A549 (cell line): ENCODE measurements at regions not wholly inside any gene's neighbourhood (a gene's known extent, or its start where the extent isn't known, plus 50 kb on each side); places are given as distances from the start of the nearest gene placed in this dataset.

Source experiments
- ATAC-seq, 2 experiments: fragments of 200-7000 bp in 1 of 2; fragments of >200 bp in 1 of 2; cut with Nextera tagmentation in 1 of 2; cut with Tn5 transposase in 1 of 2; 3 replicates each; pipeline versions ENCODE4 v1.8.0 to v1.9.1; 2018 to 2020; ENCODE audit warnings: mild to moderate bottlenecking in 1 of 2, moderate library complexity in 1 of 2
- CTCF ChIA-PET: fragments of 300-600 bp; sonication (Branson Sonifier 250); formaldehyde crosslinking; extraction: SDS; loops from one replicate; lab custom pipeline; 2021; ENCODE audit warnings: antibody characterized with exemption, inconsistent platforms; lab: Yijun Ruan, JAX
- POLR2A ChIA-PET: fragments of 350-600 bp; formaldehyde crosslinking; extraction: SDS; loops from one replicate; lab custom pipeline; 2021; ENCODE audit warnings: antibody characterized with exemption, inconsistent platforms; lab: Yijun Ruan, JAX
- DNase-seq, 2 experiments: peaks; one replicate each; pipeline versions ENCODE4 v3.0.0 to v3.0.0-alpha.2; 2011 to 2016; ENCODE audit warnings: low read depth in 1 of 2, low spot score in 1 of 2
- FAIRE-seq: peaks from 2 replicates; lab custom pipeline; 2011; peaks lifted over from hg19 to GRCh38; lab: Jason Lieb, UNC
- H3K27ac ChIP-seq, 2 experiments: fragments of >200 bp; sonication (Bioruptor Twin); formaldehyde crosslinking; 3 replicates each; pipeline ENCODE4 v1.5.1; 2016 to 2017
- H3K4me1 ChIP-seq: fragments of >200 bp; sonication (Bioruptor Twin); formaldehyde crosslinking; 3 replicates; pipeline ENCODE4 v1.6.1; 2016
- H3K4me2 ChIP-seq: fragments of >200 bp; sonication (Bioruptor Twin); formaldehyde crosslinking; 3 replicates; pipeline ENCODE4 v1.6.1; 2016
- H3K4me3 ChIP-seq: fragments of >200 bp; sonication (Bioruptor Twin); formaldehyde crosslinking; 3 replicates; pipeline ENCODE4 v1.5.1; 2016
- H3K9me3 ChIP-seq: fragments of >200 bp; sonication (Bioruptor Twin); formaldehyde crosslinking; 3 replicates; pipeline ENCODE4 v1.6.1; 2016
- BHLHE40 ChIP-seq: IDR thresholded peaks from 2 replicates; pipeline ENCODE4 v1.6.1; 2012; ENCODE audit warnings: low read depth, low read length, inconsistent platforms
- CBX2 ChIP-seq: fragments of 200-600 bp; sonication (generic); IDR thresholded peaks from 2 replicates; pipeline ENCODE4 v1.6.1; 2016; ENCODE audit warnings: low read depth, mild to moderate bottlenecking, borderline replicate concordance
- CBX8 ChIP-seq: fragments of 200-600 bp; sonication (generic); IDR thresholded peaks from 2 replicates; pipeline ENCODE4 v1.6.1; 2016
- CEBPB ChIP-seq, 2 experiments: fragments of >200 bp in 1 of 2; sonication (Bioruptor Twin) in 1 of 2; formaldehyde crosslinking in 1 of 2; IDR thresholded peaks; 2 replicates each; pipeline ENCODE4 v1.6.1; 2012 to 2016
- CHD2 ChIP-seq: fragments of 150-350 bp; IDR thresholded peaks from 2 replicates; pipeline ENCODE4 v1.6.1; 2014; ENCODE audit warnings: low read length; ENCODE audit not compliant: partially characterized antibody
- E2F6 ChIP-seq: IDR thresholded peaks from 2 replicates; pipeline ENCODE4 v1.6.1; 2012; ENCODE audit warnings: low read depth, borderline replicate concordance
- EP300 ChIP-seq, 2 experiments: fragments of >200 bp; sonication (Bioruptor Twin); formaldehyde crosslinking; IDR thresholded peaks; 2 replicates in 1 of 2; 3 replicates in 1 of 2; pipeline ENCODE4 v1.6.1; 2016 to 2017
- FOSL2 ChIP-seq, 2 experiments: fragments of 450-650 bp in 1 of 2; fragments of >200 bp in 1 of 2; sonication (Bioruptor Twin) in 1 of 2; formaldehyde crosslinking; IDR thresholded peaks; 2 replicates each; pipeline versions ENCODE4 v1.5.0 to v1.6.1; 2016 to 2020; ENCODE audit warnings: mild to moderate bottlenecking in 1 of 2, moderate library complexity in 1 of 2
- HEYL ChIP-seq: fragments of 250-450 bp; sonication (Bioruptor Pico); IDR thresholded peaks from 2 replicates; pipeline ENCODE4 v1.8.0; 2021; ENCODE audit warnings: mild to moderate bottlenecking, moderate library complexity
- HMGXB4 ChIP-seq: fragments of 250-450 bp; sonication (Bioruptor Pico); IDR thresholded peaks from 2 replicates; pipeline ENCODE4 v1.5.0; 2021; ENCODE audit warnings: mild to moderate bottlenecking, moderate library complexity, borderline replicate concordance
- HOXB13 ChIP-seq: fragments of 250-450 bp; sonication (Bioruptor Pico); IDR thresholded peaks from 2 replicates; pipeline ENCODE4 v1.5.0; 2020; ENCODE audit warnings: low read depth, mild to moderate bottlenecking, moderate library complexity
- HOXB5 ChIP-seq: fragments of 250-450 bp; sonication (Bioruptor Pico); IDR thresholded peaks from 2 replicates; pipeline ENCODE4 v1.5.0; 2020; ENCODE audit warnings: mild to moderate bottlenecking, moderate library complexity
- JUN ChIP-seq, 2 experiments: fragments of >200 bp; sonication (Bioruptor Twin); formaldehyde crosslinking; IDR thresholded peaks; 2 replicates in 1 of 2; 3 replicates in 1 of 2; pipeline ENCODE4 v1.6.1; 2016 to 2017
- MAZ ChIP-seq: fragments of 150-350 bp; IDR thresholded peaks from 2 replicates; pipeline ENCODE4 v1.6.1; 2014; ENCODE audit warnings: antibody characterized with exemption, low read depth, low read length, borderline replicate concordance
- NR3C1 ChIP-seq: fragments of >200 bp; sonication (Bioruptor Twin); formaldehyde crosslinking; IDR thresholded peaks from 3 replicates; pipeline ENCODE4 v1.6.1; 2017
- PBX3 ChIP-seq: IDR thresholded peaks from 2 replicates; pipeline ENCODE4 v1.6.1; 2012
- PHF8 ChIP-seq: fragments of 200-600 bp; sonication (generic); IDR thresholded peaks from 2 replicates; pipeline ENCODE4 v1.6.1; 2016; ENCODE audit warnings: low read depth, mild to moderate bottlenecking, antibody characterized with exemption, moderate library complexity, borderline replicate concordance
- RAD21 ChIP-seq, 2 experiments: fragments of >200 bp in 1 of 2; sonication (Bioruptor Twin) in 1 of 2; formaldehyde crosslinking in 1 of 2; IDR thresholded peaks in 1 of 2; conservative IDR thresholded peaks in 1 of 2; 2 replicates in 1 of 2; 3 replicates in 1 of 2; pipeline ENCODE4 v1.6.1; 2012 to 2018; ENCODE audit warnings: inconsistent platforms in 1 of 2
- RCOR1 ChIP-seq: fragments of 150-350 bp; IDR thresholded peaks from 2 replicates; pipeline ENCODE4 v1.6.1; 2014; ENCODE audit warnings: antibody characterized with exemption, low read length, low read depth
- RNF2 ChIP-seq: fragments of 200-600 bp; sonication (generic); IDR thresholded peaks from 2 replicates; pipeline ENCODE4 v1.6.1; 2016; ENCODE audit warnings: low read depth, mild to moderate bottlenecking, antibody characterized with exemption, moderate library complexity, borderline replicate concordance
- USF2 ChIP-seq: fragments of 450-650 bp; IDR thresholded peaks from 2 replicates; pipeline ENCODE4 v1.6.1; 2014; ENCODE audit warnings: antibody characterized with exemption
- ZC3H11A ChIP-seq: fragments of 450-650 bp; IDR thresholded peaks from 2 replicates; pipeline ENCODE4 v1.6.1; 2014; ENCODE audit warnings: antibody characterized with exemption, mild to moderate bottlenecking
- ZSCAN20 ChIP-seq: fragments of 250-450 bp; sonication (Bioruptor Pico); IDR thresholded peaks from 2 replicates; pipeline ENCODE4 v1.8.0; 2022; ENCODE audit warnings: mild to moderate bottlenecking, moderate library complexity
- WGBS: methylation state at CpG from one replicate; pipeline ENCODE4 v1.1.6; 2017; ENCODE audit errors: missing lambda C conversion rate; 5-methylcytosine and 5-hydroxymethylcytosine counted together
- TF ChIP-seq, protein P1 (sequence below): fragments of >200 bp; sonication (Bioruptor Twin); formaldehyde crosslinking; IDR thresholded peaks from 3 replicates; pipeline ENCODE4 v1.5.1; 2016

DNA sequence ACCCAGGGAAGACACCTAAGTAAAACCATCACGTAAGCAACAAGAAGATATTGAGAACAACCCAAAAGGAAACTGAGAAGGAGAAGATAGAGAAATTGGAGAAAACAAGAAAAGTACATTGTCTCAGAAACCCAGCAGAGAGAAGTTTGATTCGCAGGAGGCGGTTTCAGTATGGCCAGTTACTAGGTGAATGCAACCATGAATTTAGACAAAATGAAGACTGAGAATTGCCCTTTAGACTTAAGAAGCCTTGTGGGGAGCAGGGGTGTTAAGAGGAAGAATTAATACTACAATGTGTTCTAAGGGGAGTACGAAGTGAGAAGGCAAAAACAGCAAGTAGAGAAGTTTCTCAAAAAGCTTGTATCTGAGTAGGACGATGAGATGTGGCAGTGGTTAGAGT, 229.3 kb upstream of the NEIL3 start (continued):
- no peak for TF ChIP-seq E2F6
- no peak for TF ChIP-seq CHD2
- TF ChIP-seq, all 56 proteins: peak for 0

DNA sequence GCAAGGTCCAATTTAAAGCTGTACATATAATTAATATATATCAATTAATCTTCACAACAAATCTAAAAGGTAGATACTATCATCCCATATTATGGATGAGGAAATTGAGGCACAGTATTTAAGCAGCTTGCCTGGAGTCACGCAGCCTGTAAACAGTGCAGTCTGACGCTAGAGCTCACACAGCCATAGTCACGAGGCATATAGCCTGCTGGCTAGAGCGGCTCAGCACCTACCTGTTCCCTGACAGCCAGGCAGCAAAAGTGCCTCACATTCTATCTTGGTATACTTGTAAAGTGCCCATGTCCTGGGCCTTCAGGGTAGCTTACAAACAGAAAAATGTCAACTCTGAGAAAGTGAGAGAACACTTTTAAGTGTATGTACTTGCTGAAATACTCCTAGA, 222.6 kb upstream of the NEIL3 start:
- no peak for TF ChIP-seq HOXB13 (CRISPR knock-in tag)
- no peak for TF ChIP-seq USF2
- TF ChIP-seq E2F6, result no peak
- TF ChIP-seq NR3C1, result no peak
- no peak for TF ChIP-seq CEBPB (IDR thresholded peaks at IDR 0.05)
- no peak for TF ChIP-seq BHLHE40
- TF ChIP-seq, protein P1, sequence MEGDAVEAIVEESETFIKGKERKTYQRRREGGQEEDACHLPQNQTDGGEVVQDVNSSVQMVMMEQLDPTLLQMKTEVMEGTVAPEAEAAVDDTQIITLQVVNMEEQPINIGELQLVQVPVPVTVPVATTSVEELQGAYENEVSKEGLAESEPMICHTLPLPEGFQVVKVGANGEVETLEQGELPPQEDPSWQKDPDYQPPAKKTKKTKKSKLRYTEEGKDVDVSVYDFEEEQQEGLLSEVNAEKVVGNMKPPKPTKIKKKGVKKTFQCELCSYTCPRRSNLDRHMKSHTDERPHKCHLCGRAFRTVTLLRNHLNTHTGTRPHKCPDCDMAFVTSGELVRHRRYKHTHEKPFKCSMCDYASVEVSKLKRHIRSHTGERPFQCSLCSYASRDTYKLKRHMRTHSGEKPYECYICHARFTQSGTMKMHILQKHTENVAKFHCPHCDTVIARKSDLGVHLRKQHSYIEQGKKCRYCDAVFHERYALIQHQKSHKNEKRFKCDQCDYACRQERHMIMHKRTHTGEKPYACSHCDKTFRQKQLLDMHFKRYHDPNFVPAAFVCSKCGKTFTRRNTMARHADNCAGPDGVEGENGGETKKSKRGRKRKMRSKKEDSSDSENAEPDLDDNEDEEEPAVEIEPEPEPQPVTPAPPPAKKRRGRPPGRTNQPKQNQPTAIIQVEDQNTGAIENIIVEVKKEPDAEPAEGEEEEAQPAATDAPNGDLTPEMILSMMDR, result no peak
- no peak for TF ChIP-seq HMGXB4 (CRISPR knock-in tag)
- TF ChIP-seq RAD21 (conservative IDR thresholded peaks at IDR 0.05 in 1 of 2, IDR thresholded peaks at IDR 0.05 in 1 of 2), result no peak
- FAIRE-seq (no peak), DNase-seq (no peak), ATAC-seq (no peak)
- 83% methylated on average over 4 of the region's 4 CpGs for WGBS
- POLR2A ChIA-PET, result no interaction called here
- Histone ChIP-seq H3K4me3 (no peak overlapping the region), H3K9me3 (no peaks in the 10 kb centered on the region), H3K4me2 (no peak overlapping the region), H3K4me1 (no peaks in the 10 kb centered on the region), H3K27ac (no peak overlapping the region)
- CTCF ChIA-PET, result interaction anchor here (0.9 kb wide), 1 partner anchor 14 kb away, joined by 3 read pairs; no protein-coding TSS in a partner anchor

DNA sequence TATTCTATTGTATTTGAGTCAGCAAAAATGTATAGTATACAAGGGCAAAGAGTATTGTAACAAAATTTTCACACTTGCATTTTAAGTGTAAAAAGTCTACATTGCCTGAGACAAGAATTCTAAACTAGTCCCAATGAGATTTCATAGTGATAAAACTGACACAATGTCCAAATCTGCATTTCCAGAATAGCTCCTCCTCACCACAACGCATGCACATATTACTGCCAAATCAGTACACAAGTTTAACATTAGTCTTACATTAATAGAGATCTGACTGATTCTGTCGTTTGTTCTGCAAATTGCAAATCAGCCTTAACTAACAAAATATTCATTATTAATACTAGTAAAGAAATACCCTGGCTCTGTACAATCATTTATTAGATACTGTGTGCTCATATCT, 222.2 kb upstream of the NEIL3 start:
- CTCF ChIA-PET, result interaction anchor here (0.9 kb wide), 1 partner anchor 13 kb away, joined by 3 read pairs; no protein-coding TSS in a partner anchor
- TF ChIP-seq USF2 (no peak), HOXB5 (CRISPR knock-in tag) (no peak), JUN (IDR thresholded peaks at IDR 0.05) (no peak), HEYL (CRISPR knock-in tag) (no peak), PHF8 (no peak), PBX3 (no peak), CBX2 (no peak), FOSL2 (IDR thresholded peaks at IDR 0.05) (no peak), FOSL2 (CRISPR knock-in tag; IDR thresholded peaks at IDR 0.05) (no peak), RNF2 (no peak), BHLHE40 (no peak), CBX8 (no peak), ZC3H11A (no peak), RCOR1 (no peak), EP300 (IDR thresholded peaks at IDR 0.05) (no peak), MAZ (no peak), ZSCAN20 (CRISPR knock-in tag) (no peak)
- TF ChIP-seq, protein P1, result no peak

More for the DNA sequence above, 222.2 kb upstream of the NEIL3 start:
- FAIRE-seq (no peak), DNase-seq (no peak), ATAC-seq (no peak)
- WGBS, result 47% methylated on average over 2 of the region's 2 CpGs
- Histone ChIP-seq H3K4me1 (no peaks in the 10 kb centered on the region), H3K9me3 (no peaks in the 10 kb centered on the region), H3K4me3 (no peak overlapping the region), H3K4me2 (no peak overlapping the region), H3K27ac (no peak overlapping the region)
- POLR2A ChIA-PET, result no interaction called here
